DOHH2 (cell line): ENCODE measurements at regions not wholly inside any gene's neighbourhood (a gene's known extent, or its start where the extent isn't known, plus 50 kb on each side); places are given as distances from the start of the nearest gene placed in this dataset.

Source experiments
- CTCF ChIP-seq: fragments of 200-600 bp; sonication (generic); IDR thresholded peaks from one replicate; pipeline ENCODE4 v1.5.1; 2014; ENCODE audit warnings: antibody characterized with exemption, mild to moderate bottlenecking, low read depth, low read length; ENCODE audit not compliant: poor library complexity, severe bottlenecking
- EZH2phosphoT487 ChIP-seq: fragments of 200-600 bp; sonication (generic); IDR thresholded peaks from 2 replicates; pipeline ENCODE4 v1.6.1; 2017; ENCODE audit warnings: borderline replicate concordance, mild to moderate bottlenecking, antibody characterized with exemption, low read length, moderate library complexity, mixed read lengths

DNA sequence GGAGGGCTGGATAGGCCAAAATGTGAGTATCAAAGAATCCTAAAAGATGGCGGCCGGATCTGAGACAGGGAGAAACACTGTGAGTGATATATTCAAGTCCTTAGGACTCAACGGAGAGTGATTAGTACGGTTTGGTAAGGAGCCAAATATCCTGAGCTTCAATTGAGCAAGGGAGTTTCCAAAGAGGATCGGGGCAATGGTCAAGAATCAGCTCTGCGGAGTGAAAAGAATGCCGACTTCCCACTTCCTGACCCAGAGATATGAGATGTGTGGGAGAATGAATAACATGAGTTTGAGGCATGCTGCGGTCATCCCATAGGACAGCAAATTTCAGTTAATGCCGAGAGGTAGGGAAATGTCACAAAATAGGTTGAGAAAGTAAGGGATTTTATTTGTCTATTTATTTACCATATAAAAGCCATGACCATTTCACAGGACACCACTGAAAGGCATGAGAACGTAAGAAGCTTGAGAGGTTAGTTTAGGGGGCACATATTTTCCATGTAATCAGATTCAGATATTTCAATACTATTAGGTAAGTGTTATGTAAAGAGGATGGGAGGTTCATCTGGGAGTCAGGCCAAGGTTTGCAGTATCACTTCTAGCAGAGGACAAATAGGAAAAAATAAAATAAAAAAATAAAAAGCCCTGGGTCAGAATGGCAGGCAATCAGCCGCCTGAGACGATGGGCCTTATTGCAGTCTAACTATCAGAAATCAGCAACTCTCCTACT is 165.6 kb downstream of the HGF start:
- TF ChIP-seq CTCF, result no peak
- TF ChIP-seq EZH2phosphoT487, result no peak
